Ectodermal cell (in vitro differentiated cells): ENCODE measurements at regions not wholly inside any gene's neighbourhood (a gene's known extent, or its start where the extent isn't known, plus 50 kb on each side); places are given as distances from the start of the nearest gene placed in this dataset.

ENCODE experiments used
- H3K27ac ChIP-seq: 2 replicates; pipeline ENCODE4 v1.7.0; 2013; ENCODE audit warnings: mild to moderate bottlenecking, low read depth, low read length; ENCODE audit not compliant: insufficient read depth, poor library complexity, severe bottlenecking
- H3K27me3 ChIP-seq: 2 replicates; pipeline ENCODE4 v1.7.0; 2013; ENCODE audit warnings: mild to moderate bottlenecking, low read length; ENCODE audit not compliant: insufficient read depth, control insufficient read depth, poor library complexity, severe bottlenecking
- H3K36me3 ChIP-seq: one replicate; pipeline ENCODE4 v1.7.0; 2013; ENCODE audit warnings: low read length; ENCODE audit not compliant: control insufficient read depth, insufficient read depth
- H3K4me1 ChIP-seq: one replicate; pipeline ENCODE4 v1.7.0; 2013; ENCODE audit warnings: low read length; ENCODE audit not compliant: control insufficient read depth, insufficient read depth
- H3K4me3 ChIP-seq: 2 replicates; pipeline ENCODE4 v1.7.0; 2013; ENCODE audit warnings: low read depth, low read length, control low read depth; ENCODE audit not compliant: insufficient read depth
- H3K9me3 ChIP-seq: 2 replicates; pipeline ENCODE4 v1.7.0; 2013; ENCODE audit warnings: mild to moderate bottlenecking, low read length, moderate library complexity; ENCODE audit not compliant: control insufficient read depth
- WGBS, 2 experiments: methylation state at CpG; one replicate each; pipeline ENCODE4 v1.1.7; 2013; ENCODE audit warnings: missing lambda C conversion rate in 2 of 2; 5-methylcytosine and 5-hydroxymethylcytosine counted together

- H3K4me1 ChIP-seq: no peaks in the 10 kb centered on the region
- 94% methylated on average over 4 of the region's 4 CpGs for WGBS, 2 experiments
Measured at GRCh38 chr18:55845221-55845620, 257.2 kb upstream of the TCF4 start.

GRCh38 chr18:55844382-55844781 lies 256.4 kb upstream of the TCF4 start:
- Histone ChIP-seq H3K4me3 (no peak overlapping the region), H3K27ac (no peak overlapping the region), H3K27me3 (no peaks in the 10 kb centered on the region), H3K36me3 (no peaks in the 10 kb centered on the region), H3K9me3 (no peaks in the 10 kb centered on the region), H3K4me1 (no peaks in the 10 kb centered on the region)
- 82 to 83% methylated on average over 4 of the region's 4 CpGs for WGBS, 2 experiments

More at GRCh38 chr18:55845221-55845620, 257.2 kb upstream of the TCF4 start:
- H3K27ac ChIP-seq: no peak overlapping the region
- H3K4me3 ChIP-seq: no peak overlapping the region
- H3K9me3 ChIP-seq: no peaks in the 10 kb centered on the region
- no peaks in the 10 kb centered on the region for H3K36me3 ChIP-seq
- no peaks in the 10 kb centered on the region for H3K27me3 ChIP-seq

GRCh38 chr18:55841314-55841713 lies 253.3 kb upstream of the TCF4 start:
- 92 to 98% methylated on average over 2 of the region's 2 CpGs for WGBS, 2 experiments
- Histone ChIP-seq H3K9me3 (no peaks in the 10 kb centered on the region), H3K27ac (no peak overlapping the region)

GRCh38 chr18:55840601-55841170 lies 252.7 kb upstream of the TCF4 start:
- no peaks in the 10 kb centered on the region for H3K9me3 ChIP-seq
- no peaks in the 10 kb centered on the region for H3K36me3 ChIP-seq
- H3K27me3 ChIP-seq: no peaks in the 10 kb centered on the region
- WGBS, 2 experiments: 87 to 91% methylated on average over 30 of the region's 30 CpGs
- H3K4me3 ChIP-seq: no peak overlapping the region
- no peaks in the 10 kb centered on the region for H3K4me1 ChIP-seq
- H3K27ac ChIP-seq: no peak overlapping the region

More at GRCh38 chr18:55841314-55841713, 253.3 kb upstream of the TCF4 start:
- Histone ChIP-seq H3K27me3 (no peaks in the 10 kb centered on the region), H3K4me3 (no peak overlapping the region), H3K36me3 (no peaks in the 10 kb centered on the region), H3K4me1 (no peaks in the 10 kb centered on the region)

GRCh38 chr18:55839343-55839742 lies 251.4 kb upstream of the TCF4 start:
- Histone ChIP-seq H3K4me3 (no peak overlapping the region), H3K9me3 (no peaks in the 10 kb centered on the region), H3K36me3 (no peaks in the 10 kb centered on the region), H3K4me1 (no peaks in the 10 kb centered on the region), H3K27me3 (no peaks in the 10 kb centered on the region), H3K27ac (no peak overlapping the region)

GRCh38 chr18:55838841-55839240 lies 250.8 kb upstream of the TCF4 start:
- 89 to 92% methylated on average over 3 of the region's 3 CpGs for WGBS, 2 experiments
- Histone ChIP-seq H3K4me1 (no peaks in the 10 kb centered on the region), H3K27ac (no peak overlapping the region), H3K9me3 (no peaks in the 10 kb centered on the region), H3K4me3 (no peak overlapping the region), H3K27me3 (no peaks in the 10 kb centered on the region), H3K36me3 (no peaks in the 10 kb centered on the region)

GRCh38 chr18:55838319-55838718 lies 250.3 kb upstream of the TCF4 start:
- no peaks in the 10 kb centered on the region for H3K36me3 ChIP-seq
- H3K27ac ChIP-seq: no peak overlapping the region
- no peaks in the 10 kb centered on the region for H3K9me3 ChIP-seq
- 88 to 91% methylated on average over 6 of the region's 6 CpGs for WGBS, 2 experiments
- no peaks in the 10 kb centered on the region for H3K4me1 ChIP-seq
- H3K27me3 ChIP-seq: no peaks in the 10 kb centered on the region
- no peak overlapping the region for H3K4me3 ChIP-seq

GRCh38 chr18:55833543-55833942 lies 245.6 kb upstream of the TCF4 start:
- Histone ChIP-seq H3K36me3 (no peaks in the 10 kb centered on the region), H3K27me3 (no peaks in the 10 kb centered on the region), H3K4me3 (no peak overlapping the region), H3K9me3 (no peaks in the 10 kb centered on the region), H3K4me1 (no peaks in the 10 kb centered on the region), H3K27ac (no peak overlapping the region)
- WGBS, 2 experiments: 94% methylated on average over 4 of the region's 4 CpGs

- no peak overlapping the region for H3K4me3 ChIP-seq
- H3K27me3 ChIP-seq: no peaks in the 10 kb centered on the region
- H3K9me3 ChIP-seq: no peaks in the 10 kb centered on the region
- no peaks in the 10 kb centered on the region for H3K4me1 ChIP-seq
- WGBS, 2 experiments: 96% methylated on average over 9 to 10 of the region's 10 CpGs
- no peak overlapping the region for H3K27ac ChIP-seq
- no peaks in the 10 kb centered on the region for H3K36me3 ChIP-seq
Measured at GRCh38 chr18:55830544-55830943, 242.6 kb upstream of the TCF4 start.

- Histone ChIP-seq H3K9me3 (no peaks in the 10 kb centered on the region), H3K27ac (no peak overlapping the region), H3K36me3 (no peaks in the 10 kb centered on the region), H3K4me3 (no peak overlapping the region), H3K4me1 (no peaks in the 10 kb centered on the region), H3K27me3 (no peaks in the 10 kb centered on the region)
- WGBS, 2 experiments: 92 to 97% methylated on average over 2 of the region's 2 CpGs
Measured at GRCh38 chr18:55821219-55821618, 233.2 kb upstream of the TCF4 start.

- H3K4me3 ChIP-seq: no peak overlapping the region
- no peaks in the 10 kb centered on the region for H3K27me3 ChIP-seq
- H3K36me3 ChIP-seq: no peaks in the 10 kb centered on the region
- 81 to 97% methylated on average over 3 of the region's 3 CpGs for WGBS, 2 experiments
- no peaks in the 10 kb centered on the region for H3K4me1 ChIP-seq
- no peaks in the 10 kb centered on the region for H3K9me3 ChIP-seq
- no peak overlapping the region for H3K27ac ChIP-seq
Measured at GRCh38 chr18:55819448-55819847, 231.5 kb upstream of the TCF4 start.
